ENCODE measurements at regions not wholly inside any gene's neighbourhood (a gene's known extent, or its start where the extent isn't known, plus 50 kb on each side); places are given as distances from the start of the nearest gene placed in this dataset.

- H4K20me1 ChIP-seq (ENCODE audit: control insufficient read depth, insufficient read depth, insufficient read length): no peaks in the 10 kb centered on the region
- DNase-seq: no peak
- no CpG with 5 or more reads among the region's 8 CpGs for WGBS (ENCODE audit: extremely low coverage, insufficient read length, low lambda C conversion rate)
- Mint-ChIP-seq H3K36me3 (ENCODE audit: insufficient read depth in 1 of 3, low read depth in 3 of 3) (no peaks in the 10 kb centered on the region), H3K9me3 (no peaks in the 10 kb centered on the region), H3K27me3 (ENCODE audit: low read depth) (no peaks in the 10 kb centered on the region), H3K4me1 (peaks cover 3 to 4% of the 10 kb centered on the region in 2 experiments; a peak in 1 of 4 replicates), H3K27ac (no peak overlapping the region), H3K4me3 (no peak overlapping the region)
- no peak overlapping the region for H3K14ac ChIP-seq (ENCODE audit: insufficient read depth, low read length)
- H2BK20ac ChIP-seq (ENCODE audit: low read depth, low read length, poor library complexity, severe bottlenecking): no peak overlapping the region
- no peak overlapping the region for H2BK12ac ChIP-seq (ENCODE audit: insufficient read length, low read depth, low read length)
- H3K79me1 ChIP-seq (ENCODE audit: insufficient read depth, low read depth, low read length, poor library complexity, severe bottlenecking): no peaks in the 10 kb centered on the region
- no peaks in the 10 kb centered on the region for H3K4me1 ChIP-seq (ENCODE audit: insufficient read depth, low read length)
- H2BK5ac ChIP-seq (ENCODE audit: insufficient read length, low read length): no peak overlapping the region
- no peak overlapping the region for H3K4ac ChIP-seq (ENCODE audit: low read depth, low read length)
- H2BK120ac ChIP-seq (ENCODE audit: low read depth, low read length, poor library complexity, severe bottlenecking): no peak overlapping the region
- H4K5ac ChIP-seq (ENCODE audit: insufficient read length, low read depth, low read length): no peak overlapping the region
- no peaks in the 10 kb centered on the region for H3K79me2 ChIP-seq (ENCODE audit: insufficient read depth, low read length)
- H3K23ac ChIP-seq (ENCODE audit: insufficient read length, low read depth, low read length): no peak overlapping the region
- H3K27me3 ChIP-seq (ENCODE audit: insufficient read depth, low read length): no peaks in the 10 kb centered on the region
- no peak overlapping the region for H3K9ac ChIP-seq (ENCODE audit: extremely low read depth, insufficient read length, low read length)
- no peaks in the 10 kb centered on the region for H3K9me3 ChIP-seq (ENCODE audit: control insufficient read depth, low read depth, low read length)
- H2BK15ac ChIP-seq (ENCODE audit: low read depth, low read length): no peak overlapping the region
- H3K27ac ChIP-seq (ENCODE audit: insufficient read length, low read depth, low read length): no peak overlapping the region
- H3K56ac ChIP-seq (ENCODE audit: insufficient read length, low read depth, low read length): no peak overlapping the region
- H3T11ph ChIP-seq (ENCODE audit: low read length): no peak overlapping the region
- no peak overlapping the region for H3K18ac ChIP-seq (ENCODE audit: insufficient read length, low read depth, low read length)
- no peak for TF ChIP-seq CTCF (conservative IDR thresholded peaks at IDR 0.05)
- H4K8ac ChIP-seq (replicated peaks; ENCODE audit: insufficient read length, low read depth, low read length): no peak overlapping the region
- H2AFZ ChIP-seq (ENCODE audit: low read length): no peak overlapping the region
- H3K4me2 ChIP-seq (ENCODE audit: insufficient read depth, insufficient read length, low read length): no peak overlapping the region
- H4K91ac ChIP-seq (ENCODE audit: insufficient read length, low read depth, low read length): no peak overlapping the region
- no peak overlapping the region for H2AK5ac ChIP-seq (ENCODE audit: insufficient read length, low read length)
- H3K23me2 ChIP-seq (ENCODE audit: insufficient read length, low read depth, low read length, poor library complexity, severe bottlenecking): no peaks in the 10 kb centered on the region
These were observed 269.0 kb downstream of the FAM76B start for GRCh38 chr11:95520369-95521132.
